ENCODE measurements at regions not wholly inside any gene's neighbourhood (a gene's known extent, or its start where the extent isn't known, plus 50 kb on each side); places are given as distances from the start of the nearest gene placed in this dataset.

- TF ChIP-seq, protein P1, sequence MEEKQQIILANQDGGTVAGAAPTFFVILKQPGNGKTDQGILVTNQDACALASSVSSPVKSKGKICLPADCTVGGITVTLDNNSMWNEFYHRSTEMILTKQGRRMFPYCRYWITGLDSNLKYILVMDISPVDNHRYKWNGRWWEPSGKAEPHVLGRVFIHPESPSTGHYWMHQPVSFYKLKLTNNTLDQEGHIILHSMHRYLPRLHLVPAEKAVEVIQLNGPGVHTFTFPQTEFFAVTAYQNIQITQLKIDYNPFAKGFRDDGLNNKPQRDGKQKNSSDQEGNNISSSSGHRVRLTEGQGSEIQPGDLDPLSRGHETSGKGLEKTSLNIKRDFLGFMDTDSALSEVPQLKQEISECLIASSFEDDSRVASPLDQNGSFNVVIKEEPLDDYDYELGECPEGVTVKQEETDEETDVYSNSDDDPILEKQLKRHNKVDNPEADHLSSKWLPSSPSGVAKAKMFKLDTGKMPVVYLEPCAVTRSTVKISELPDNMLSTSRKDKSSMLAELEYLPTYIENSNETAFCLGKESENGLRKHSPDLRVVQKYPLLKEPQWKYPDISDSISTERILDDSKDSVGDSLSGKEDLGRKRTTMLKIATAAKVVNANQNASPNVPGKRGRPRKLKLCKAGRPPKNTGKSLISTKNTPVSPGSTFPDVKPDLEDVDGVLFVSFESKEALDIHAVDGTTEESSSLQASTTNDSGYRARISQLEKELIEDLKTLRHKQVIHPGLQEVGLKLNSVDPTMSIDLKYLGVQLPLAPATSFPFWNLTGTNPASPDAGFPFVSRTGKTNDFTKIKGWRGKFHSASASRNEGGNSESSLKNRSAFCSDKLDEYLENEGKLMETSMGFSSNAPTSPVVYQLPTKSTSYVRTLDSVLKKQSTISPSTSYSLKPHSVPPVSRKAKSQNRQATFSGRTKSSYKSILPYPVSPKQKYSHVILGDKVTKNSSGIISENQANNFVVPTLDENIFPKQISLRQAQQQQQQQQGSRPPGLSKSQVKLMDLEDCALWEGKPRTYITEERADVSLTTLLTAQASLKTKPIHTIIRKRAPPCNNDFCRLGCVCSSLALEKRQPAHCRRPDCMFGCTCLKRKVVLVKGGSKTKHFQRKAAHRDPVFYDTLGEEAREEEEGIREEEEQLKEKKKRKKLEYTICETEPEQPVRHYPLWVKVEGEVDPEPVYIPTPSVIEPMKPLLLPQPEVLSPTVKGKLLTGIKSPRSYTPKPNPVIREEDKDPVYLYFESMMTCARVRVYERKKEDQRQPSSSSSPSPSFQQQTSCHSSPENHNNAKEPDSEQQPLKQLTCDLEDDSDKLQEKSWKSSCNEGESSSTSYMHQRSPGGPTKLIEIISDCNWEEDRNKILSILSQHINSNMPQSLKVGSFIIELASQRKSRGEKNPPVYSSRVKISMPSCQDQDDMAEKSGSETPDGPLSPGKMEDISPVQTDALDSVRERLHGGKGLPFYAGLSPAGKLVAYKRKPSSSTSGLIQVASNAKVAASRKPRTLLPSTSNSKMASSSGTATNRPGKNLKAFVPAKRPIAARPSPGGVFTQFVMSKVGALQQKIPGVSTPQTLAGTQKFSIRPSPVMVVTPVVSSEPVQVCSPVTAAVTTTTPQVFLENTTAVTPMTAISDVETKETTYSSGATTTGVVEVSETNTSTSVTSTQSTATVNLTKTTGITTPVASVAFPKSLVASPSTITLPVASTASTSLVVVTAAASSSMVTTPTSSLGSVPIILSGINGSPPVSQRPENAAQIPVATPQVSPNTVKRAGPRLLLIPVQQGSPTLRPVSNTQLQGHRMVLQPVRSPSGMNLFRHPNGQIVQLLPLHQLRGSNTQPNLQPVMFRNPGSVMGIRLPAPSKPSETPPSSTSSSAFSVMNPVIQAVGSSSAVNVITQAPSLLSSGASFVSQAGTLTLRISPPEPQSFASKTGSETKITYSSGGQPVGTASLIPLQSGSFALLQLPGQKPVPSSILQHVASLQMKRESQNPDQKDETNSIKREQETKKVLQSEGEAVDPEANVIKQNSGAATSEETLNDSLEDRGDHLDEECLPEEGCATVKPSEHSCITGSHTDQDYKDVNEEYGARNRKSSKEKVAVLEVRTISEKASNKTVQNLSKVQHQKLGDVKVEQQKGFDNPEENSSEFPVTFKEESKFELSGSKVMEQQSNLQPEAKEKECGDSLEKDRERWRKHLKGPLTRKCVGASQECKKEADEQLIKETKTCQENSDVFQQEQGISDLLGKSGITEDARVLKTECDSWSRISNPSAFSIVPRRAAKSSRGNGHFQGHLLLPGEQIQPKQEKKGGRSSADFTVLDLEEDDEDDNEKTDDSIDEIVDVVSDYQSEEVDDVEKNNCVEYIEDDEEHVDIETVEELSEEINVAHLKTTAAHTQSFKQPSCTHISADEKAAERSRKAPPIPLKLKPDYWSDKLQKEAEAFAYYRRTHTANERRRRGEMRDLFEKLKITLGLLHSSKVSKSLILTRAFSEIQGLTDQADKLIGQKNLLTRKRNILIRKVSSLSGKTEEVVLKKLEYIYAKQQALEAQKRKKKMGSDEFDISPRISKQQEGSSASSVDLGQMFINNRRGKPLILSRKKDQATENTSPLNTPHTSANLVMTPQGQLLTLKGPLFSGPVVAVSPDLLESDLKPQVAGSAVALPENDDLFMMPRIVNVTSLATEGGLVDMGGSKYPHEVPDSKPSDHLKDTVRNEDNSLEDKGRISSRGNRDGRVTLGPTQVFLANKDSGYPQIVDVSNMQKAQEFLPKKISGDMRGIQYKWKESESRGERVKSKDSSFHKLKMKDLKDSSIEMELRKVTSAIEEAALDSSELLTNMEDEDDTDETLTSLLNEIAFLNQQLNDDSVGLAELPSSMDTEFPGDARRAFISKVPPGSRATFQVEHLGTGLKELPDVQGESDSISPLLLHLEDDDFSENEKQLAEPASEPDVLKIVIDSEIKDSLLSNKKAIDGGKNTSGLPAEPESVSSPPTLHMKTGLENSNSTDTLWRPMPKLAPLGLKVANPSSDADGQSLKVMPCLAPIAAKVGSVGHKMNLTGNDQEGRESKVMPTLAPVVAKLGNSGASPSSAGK (IDR thresholded peaks at IDR 0.05), result no peak
- TF ChIP-seq POLR2AphosphoS2 (IDR thresholded peaks at IDR 0.05; ENCODE audit: low read length), result no peak
- no peak for TF ChIP-seq KDM5B (IDR thresholded peaks at IDR 0.05; ENCODE audit: insufficient replicate concordance, low read depth, low read length)
Observed at GRCh38 chrX:45872480-45872879, 671.8 kb upstream of the DIPK2B start (continued).
